Tibial nerve (tissue), 4 donors: ENCODE measurements at regions not wholly inside any gene's neighbourhood (a gene's known extent, or its start where the extent isn't known, plus 50 kb on each side); places are given as distances from the start of the nearest gene placed in this dataset.

Experiments used
- EP300 ChIP-seq, 2 donors: sonication (generic); formaldehyde crosslinking; IDR thresholded peaks; one replicate each; pipeline ENCODE4 v1.6.1; 2017; ENCODE audit warnings: antibody characterized with exemption in 2 of 2, mild to moderate bottlenecking in 1 of 2
- POLR2A ChIP-seq, 2 donors: fragments of 450-650 bp; IDR thresholded peaks; one replicate each; pipeline ENCODE4 v1.6.1; 2017; ENCODE audit warnings: antibody characterized with exemption in 2 of 2, mild to moderate bottlenecking in 2 of 2, moderate library complexity in 2 of 2
- TF ChIP-seq, protein P1 (sequence below), 5 experiments: fragments of 200-600 bp in 3 of 5; fragments of 450-650 bp in 2 of 5; sonication (generic) in 3 of 5; IDR thresholded peaks; one replicate each; pipeline ENCODE4 v1.5.1; 2016 to 2019; ENCODE audit warnings: antibody characterized with exemption in 5 of 5, mild to moderate bottlenecking in 3 of 5, moderate library complexity in 2 of 5

GRCh38 chr10:128416231-128416630, 290.0 kb upstream of the MKI67 start:
- TF ChIP-seq, protein P1, sequence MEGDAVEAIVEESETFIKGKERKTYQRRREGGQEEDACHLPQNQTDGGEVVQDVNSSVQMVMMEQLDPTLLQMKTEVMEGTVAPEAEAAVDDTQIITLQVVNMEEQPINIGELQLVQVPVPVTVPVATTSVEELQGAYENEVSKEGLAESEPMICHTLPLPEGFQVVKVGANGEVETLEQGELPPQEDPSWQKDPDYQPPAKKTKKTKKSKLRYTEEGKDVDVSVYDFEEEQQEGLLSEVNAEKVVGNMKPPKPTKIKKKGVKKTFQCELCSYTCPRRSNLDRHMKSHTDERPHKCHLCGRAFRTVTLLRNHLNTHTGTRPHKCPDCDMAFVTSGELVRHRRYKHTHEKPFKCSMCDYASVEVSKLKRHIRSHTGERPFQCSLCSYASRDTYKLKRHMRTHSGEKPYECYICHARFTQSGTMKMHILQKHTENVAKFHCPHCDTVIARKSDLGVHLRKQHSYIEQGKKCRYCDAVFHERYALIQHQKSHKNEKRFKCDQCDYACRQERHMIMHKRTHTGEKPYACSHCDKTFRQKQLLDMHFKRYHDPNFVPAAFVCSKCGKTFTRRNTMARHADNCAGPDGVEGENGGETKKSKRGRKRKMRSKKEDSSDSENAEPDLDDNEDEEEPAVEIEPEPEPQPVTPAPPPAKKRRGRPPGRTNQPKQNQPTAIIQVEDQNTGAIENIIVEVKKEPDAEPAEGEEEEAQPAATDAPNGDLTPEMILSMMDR (IDR thresholded peaks at IDR 0.05) = no peak
- TF ChIP-seq EP300 (IDR thresholded peaks at IDR 0.05) (no peak), POLR2A (IDR thresholded peaks at IDR 0.05) (no peak)
